ENCODE measurements at regions not wholly inside any gene's neighbourhood (a gene's known extent, or its start where the extent isn't known, plus 50 kb on each side); places are given as distances from the start of the nearest gene placed in this dataset.

- Mint-ChIP-seq H3K4me3 (no peak overlapping the region), H3K27ac (no peak overlapping the region)
- intact Hi-C loops (cut with micrococcal nuclease): no loop called here
Measured at GRCh38 chr7:131655447-131655846, 99.0 kb upstream of the PODXL start.

GRCh38 chr7:131654668-131655326, 98.4 kb upstream of the PODXL start:
- Mint-ChIP-seq H3K36me3 (ENCODE audit: low read depth) (no peaks in the 10 kb centered on the region), H3K27ac (no peak overlapping the region), H3K9me3 (no peaks in the 10 kb centered on the region), H3K4me1 (ENCODE audit: low read depth) (no peaks in the 10 kb centered on the region), H3K27me3 (peaks cover 3% of the 10 kb centered on the region), H3K4me3 (no peak overlapping the region)
- intact Hi-C loops (cut with micrococcal nuclease): loop anchor here (1.0 kb wide), 1 partner anchor 146 kb away; no protein-coding TSS in a partner anchor

More at GRCh38 chr7:131655447-131655846, 99.0 kb upstream of the PODXL start:
- peaks cover 3% of the 10 kb centered on the region for H3K27me3 Mint-ChIP-seq
- H3K4me1 Mint-ChIP-seq (ENCODE audit: low read depth): no peaks in the 10 kb centered on the region
- H3K9me3 Mint-ChIP-seq: no peaks in the 10 kb centered on the region
- no peaks in the 10 kb centered on the region for H3K36me3 Mint-ChIP-seq (ENCODE audit: low read depth)

- no peak overlapping the region for H3K4me3 Mint-ChIP-seq
- H3K4me1 Mint-ChIP-seq (ENCODE audit: low read depth): no peaks in the 10 kb centered on the region
- peaks cover 3% of the 10 kb centered on the region for H3K27me3 Mint-ChIP-seq
- H3K9me3 Mint-ChIP-seq: no peaks in the 10 kb centered on the region
- no peaks in the 10 kb centered on the region for H3K36me3 Mint-ChIP-seq (ENCODE audit: low read depth)
- intact Hi-C loops (cut with micrococcal nuclease): loop anchor here (1.0 kb wide), 1 partner anchor 146 kb away; no protein-coding TSS in a partner anchor
- H3K27ac Mint-ChIP-seq: no peak overlapping the region
Measured at GRCh38 chr7:131654249-131654558, 97.8 kb upstream of the PODXL start.

- Mint-ChIP-seq H3K36me3 (ENCODE audit: low read depth) (no peaks in the 10 kb centered on the region), H3K27ac (no peak overlapping the region), H3K4me3 (no peak overlapping the region), H3K27me3 (peaks cover 3% of the 10 kb centered on the region), H3K9me3 (no peaks in the 10 kb centered on the region), H3K4me1 (ENCODE audit: low read depth) (no peaks in the 10 kb centered on the region)
- intact Hi-C loops (cut with micrococcal nuclease): loop anchor here (1.0 kb wide), 1 partner anchor 145 kb away; no protein-coding TSS in a partner anchor
Measured at GRCh38 chr7:131653418-131654248, 97.2 kb upstream of the PODXL start.

GRCh38 chr7:131652934-131653333, 96.5 kb upstream of the PODXL start:
- Mint-ChIP-seq H3K9me3 (no peaks in the 10 kb centered on the region), H3K27me3 (peaks cover 3% of the 10 kb centered on the region)
- intact Hi-C loops (cut with micrococcal nuclease): no loop called here

GRCh38 chr7:131652194-131652593, 95.8 kb upstream of the PODXL start:
- H3K9me3 Mint-ChIP-seq: no peaks in the 10 kb centered on the region
- intact Hi-C loops (cut with micrococcal nuclease): no loop called here

More at GRCh38 chr7:131652934-131653333, 96.5 kb upstream of the PODXL start:
- Mint-ChIP-seq H3K36me3 (ENCODE audit: low read depth) (no peaks in the 10 kb centered on the region), H3K27ac (no peak overlapping the region), H3K4me3 (no peak overlapping the region), H3K4me1 (ENCODE audit: low read depth) (no peaks in the 10 kb centered on the region)

GRCh38 chr7:131649879-131650278, 93.5 kb upstream of the PODXL start:
- intact Hi-C loops (cut with micrococcal nuclease): no loop called here
- Mint-ChIP-seq H3K9me3 (no peaks in the 10 kb centered on the region), H3K36me3 (ENCODE audit: low read depth) (no peaks in the 10 kb centered on the region), H3K4me3 (no peak overlapping the region), H3K27me3 (no peaks in the 10 kb centered on the region), H3K27ac (no peak overlapping the region), H3K4me1 (ENCODE audit: low read depth) (no peaks in the 10 kb centered on the region)

More at GRCh38 chr7:131652194-131652593, 95.8 kb upstream of the PODXL start:
- Mint-ChIP-seq H3K27ac (no peak overlapping the region), H3K4me3 (no peak overlapping the region), H3K36me3 (ENCODE audit: low read depth) (no peaks in the 10 kb centered on the region), H3K4me1 (ENCODE audit: low read depth) (no peaks in the 10 kb centered on the region), H3K27me3 (peaks cover 3% of the 10 kb centered on the region)

- no peaks in the 10 kb centered on the region for H3K4me1 Mint-ChIP-seq (ENCODE audit: low read depth)
- H3K27ac Mint-ChIP-seq: no peak overlapping the region
- H3K27me3 Mint-ChIP-seq: no peaks in the 10 kb centered on the region
- H3K36me3 Mint-ChIP-seq (ENCODE audit: low read depth): no peaks in the 10 kb centered on the region
- H3K4me3 Mint-ChIP-seq: no peak overlapping the region
- no peaks in the 10 kb centered on the region for H3K9me3 Mint-ChIP-seq
- intact Hi-C loops (cut with micrococcal nuclease): no loop called here
Measured at GRCh38 chr7:131649003-131649541, 92.6 kb upstream of the PODXL start.

GRCh38 chr7:131648491-131648890, 92.1 kb upstream of the PODXL start:
- H3K27me3 Mint-ChIP-seq: no peaks in the 10 kb centered on the region
- no peaks in the 10 kb centered on the region for H3K4me1 Mint-ChIP-seq (ENCODE audit: low read depth)
- H3K4me3 Mint-ChIP-seq: no peak overlapping the region
- H3K9me3 Mint-ChIP-seq: no peaks in the 10 kb centered on the region
- no peaks in the 10 kb centered on the region for H3K36me3 Mint-ChIP-seq (ENCODE audit: low read depth)
- intact Hi-C loops (cut with micrococcal nuclease): no loop called here
- H3K27ac Mint-ChIP-seq: no peak overlapping the region

- no peaks in the 10 kb centered on the region for H3K36me3 Mint-ChIP-seq (ENCODE audit: low read depth)
- H3K27ac Mint-ChIP-seq: no peak overlapping the region
- no peaks in the 10 kb centered on the region for H3K9me3 Mint-ChIP-seq
- no peak overlapping the region for H3K4me3 Mint-ChIP-seq
- intact Hi-C loops (cut with micrococcal nuclease): no loop called here
- H3K4me1 Mint-ChIP-seq (ENCODE audit: low read depth): no peaks in the 10 kb centered on the region
- H3K27me3 Mint-ChIP-seq: peaks cover 3% of the 10 kb centered on the region
Measured at GRCh38 chr7:131646203-131646602, 89.8 kb upstream of the PODXL start.

- H3K4me1 Mint-ChIP-seq (ENCODE audit: low read depth): no peaks in the 10 kb centered on the region
- peaks cover 3% of the 10 kb centered on the region for H3K27me3 Mint-ChIP-seq
- H3K27ac Mint-ChIP-seq: no peak overlapping the region
- no peak overlapping the region for H3K4me3 Mint-ChIP-seq
- intact Hi-C loops (cut with micrococcal nuclease): no loop called here
- H3K9me3 Mint-ChIP-seq: no peaks in the 10 kb centered on the region
- no peaks in the 10 kb centered on the region for H3K36me3 Mint-ChIP-seq (ENCODE audit: low read depth)
Measured at GRCh38 chr7:131642429-131642828, 86.0 kb upstream of the PODXL start.

GRCh38 chr7:131640686-131641085, 84.3 kb upstream of the PODXL start:
- H3K9me3 Mint-ChIP-seq: no peaks in the 10 kb centered on the region
- H3K36me3 Mint-ChIP-seq (ENCODE audit: low read depth): no peaks in the 10 kb centered on the region
- intact Hi-C loops (cut with micrococcal nuclease): no loop called here
- H3K4me1 Mint-ChIP-seq (ENCODE audit: low read depth): no peaks in the 10 kb centered on the region
- no peak overlapping the region for H3K4me3 Mint-ChIP-seq
- no peak overlapping the region for H3K27ac Mint-ChIP-seq
- H3K27me3 Mint-ChIP-seq: peaks cover 3% of the 10 kb centered on the region

GRCh38 chr7:131638641-131639430, 82.4 kb upstream of the PODXL start:
- Mint-ChIP-seq H3K36me3 (ENCODE audit: low read depth) (no peaks in the 10 kb centered on the region), H3K27ac (no peak overlapping the region), H3K4me3 (no peak overlapping the region), H3K27me3 (peaks cover 3% of the 10 kb centered on the region), H3K9me3 (no peaks in the 10 kb centered on the region), H3K4me1 (ENCODE audit: low read depth) (no peaks in the 10 kb centered on the region)
- intact Hi-C loops (cut with micrococcal nuclease): no loop called here

GRCh38 chr7:131637859-131638258, 81.4 kb upstream of the PODXL start:
- Mint-ChIP-seq H3K9me3 (no peaks in the 10 kb centered on the region), H3K4me1 (ENCODE audit: low read depth) (no peaks in the 10 kb centered on the region), H3K27me3 (peaks cover 3% of the 10 kb centered on the region), H3K36me3 (ENCODE audit: low read depth) (no peaks in the 10 kb centered on the region), H3K4me3 (no peak overlapping the region), H3K27ac (no peak overlapping the region)
- intact Hi-C loops (cut with micrococcal nuclease): no loop called here
